Dermis blood vessel endothelial cell (primary cell): ENCODE measurements at regions not wholly inside any gene's neighbourhood (a gene's known extent, or its start where the extent isn't known, plus 50 kb on each side); places are given as distances from the start of the nearest gene placed in this dataset.
"Not testable (repeated sequence)": the region's sequence is repeated elsewhere in the genome, so short reads cannot be mapped to it uniquely, and the experiment has no call there.

Source experiments
- DNase-seq: peaks from one replicate; pipeline ENCODE4 v3.0.0; 2010

- DNase-seq, result not testable (repeated sequence)
Measured at GRCh38 chr5:13335026-13335425, 609.5 kb downstream of the DNAH5 start.

- no peak for DNase-seq
Measured at GRCh38 chr5:13331585-13331984, 612.9 kb downstream of the DNAH5 start.

DNA sequence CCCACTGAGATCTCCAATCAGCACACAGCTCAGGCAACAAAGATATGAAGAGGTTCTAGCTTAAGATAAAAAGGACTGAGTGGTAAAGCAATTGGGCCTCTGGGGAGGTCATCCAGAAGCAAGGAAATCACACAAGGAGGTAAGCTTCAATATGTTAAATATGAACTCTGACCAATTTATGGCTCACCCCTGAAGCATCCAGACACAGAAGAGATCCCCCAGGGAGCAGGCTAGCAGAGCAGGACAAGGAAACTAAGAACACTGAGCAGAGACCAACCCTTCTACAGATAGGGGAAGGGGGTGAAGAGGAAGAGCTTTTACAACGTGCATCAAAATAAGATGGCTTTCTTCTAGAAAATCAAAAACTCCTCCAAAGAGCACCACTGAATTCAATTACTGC is 616.2 kb downstream of the DNAH5 start:
- DNase-seq, result no peak

DNA sequence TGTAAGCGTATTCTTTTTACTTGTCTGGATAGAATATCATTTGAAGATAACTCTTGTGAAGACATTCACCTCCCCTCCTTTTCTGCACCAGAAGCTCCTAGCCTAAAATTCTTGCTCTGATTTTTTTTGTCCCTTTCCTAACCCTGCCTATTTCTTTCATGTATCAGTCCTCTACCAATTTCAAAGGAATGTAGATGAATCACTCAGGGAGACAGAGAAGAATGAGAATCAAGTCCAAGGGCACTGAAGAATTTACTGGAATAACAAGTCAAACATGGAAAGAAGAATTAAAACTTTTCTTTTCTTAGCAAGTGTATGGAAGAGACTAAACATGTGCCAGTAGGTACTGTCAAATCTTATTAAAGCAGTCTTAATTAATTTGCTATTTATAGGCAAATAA is 618.7 kb downstream of the DNAH5 start:
- no peak for DNase-seq

DNA sequence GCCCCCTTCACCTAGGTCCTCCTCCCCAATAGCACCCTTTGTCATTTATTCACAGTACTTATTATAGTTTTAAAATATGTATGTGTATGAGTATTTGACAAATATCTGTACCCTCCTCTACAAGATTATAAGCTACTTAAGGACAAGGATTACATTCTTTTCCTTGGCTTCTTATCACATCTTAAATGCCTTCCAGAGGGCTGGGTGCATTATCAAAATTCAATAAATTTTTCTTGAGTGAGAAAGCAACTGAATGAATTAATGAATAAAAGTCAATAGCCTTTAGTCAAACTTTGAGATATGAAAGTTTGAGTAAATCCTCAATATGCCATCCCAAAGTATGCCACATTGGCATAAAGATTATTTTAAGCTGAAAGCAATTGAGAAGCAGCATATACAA is 621.7 kb downstream of the DNAH5 start:
- no peak for DNase-seq

DNA sequence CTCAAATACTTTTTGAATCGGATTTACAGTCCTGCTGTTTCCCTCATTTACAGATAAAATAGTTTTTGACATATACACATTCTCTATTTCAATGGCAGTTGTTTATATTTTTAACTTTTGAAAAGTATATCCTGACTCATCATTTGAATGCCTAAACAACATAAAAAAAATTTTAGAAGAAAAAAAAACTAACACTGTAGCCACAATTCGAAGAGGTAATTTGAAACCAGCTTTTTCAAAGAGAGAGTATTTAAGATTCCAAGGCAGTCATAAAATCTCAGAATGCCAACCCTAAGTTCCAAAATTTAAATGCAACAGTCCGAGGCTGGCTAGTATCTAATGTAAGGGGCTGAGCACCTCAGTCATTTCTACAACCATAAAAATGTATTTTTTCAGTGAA is 626.8 kb downstream of the DNAH5 start:
- DNase-seq, result no peak

DNA sequence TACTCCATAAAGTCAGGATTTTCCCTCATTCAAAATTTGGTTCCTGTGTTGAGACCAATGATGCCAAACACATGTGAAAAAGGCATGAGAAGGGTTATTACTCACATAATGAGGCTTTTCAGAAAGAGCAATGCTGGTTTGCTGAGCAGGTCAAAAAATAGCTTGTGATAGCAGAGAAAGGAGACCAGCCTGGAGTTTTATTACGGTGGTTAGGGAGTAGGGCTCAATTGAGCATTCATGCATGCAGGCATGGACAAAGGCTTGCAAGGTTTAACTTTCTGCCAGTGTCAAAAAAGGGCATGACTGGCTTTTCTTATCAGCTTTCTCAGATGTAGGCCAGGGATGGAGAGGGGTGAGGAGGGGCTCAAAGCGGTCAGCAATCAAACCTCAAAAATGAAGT is 628.3 kb downstream of the DNAH5 start:
- no peak for DNase-seq

GRCh38 chr5:13307480-13307879 is 637.0 kb downstream of the DNAH5 start:
- DNase-seq, result no peak

- no peak for DNase-seq
Measured at GRCh38 chr5:13303445-13303844, 641.0 kb downstream of the DNAH5 start.

- no peak for DNase-seq
Measured at GRCh38 chr5:13278811-13279210, 665.7 kb downstream of the DNAH5 start.

GRCh38 chr5:13278148-13278547 is 666.3 kb downstream of the DNAH5 start:
- DNase-seq, result no peak

DNA sequence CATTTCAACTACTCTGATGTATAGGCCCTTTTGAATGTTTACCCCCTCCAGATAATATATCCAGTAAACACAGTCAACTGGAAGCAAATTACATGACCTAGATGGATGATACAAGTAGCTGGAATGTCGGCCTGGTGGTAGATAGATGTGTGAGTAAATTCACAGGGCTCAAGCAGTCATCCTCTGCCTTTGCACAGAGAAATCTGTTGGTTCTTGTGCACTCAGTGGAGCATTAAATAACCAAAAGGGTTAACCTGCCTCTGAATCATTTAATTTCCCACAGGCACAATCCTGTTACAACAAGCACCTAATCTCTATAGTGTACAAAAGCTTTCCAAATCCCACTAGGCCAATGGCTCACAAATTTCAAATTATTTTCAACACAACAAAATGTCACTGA is 668.3 kb downstream of the DNAH5 start:
- no peak for DNase-seq

DNA sequence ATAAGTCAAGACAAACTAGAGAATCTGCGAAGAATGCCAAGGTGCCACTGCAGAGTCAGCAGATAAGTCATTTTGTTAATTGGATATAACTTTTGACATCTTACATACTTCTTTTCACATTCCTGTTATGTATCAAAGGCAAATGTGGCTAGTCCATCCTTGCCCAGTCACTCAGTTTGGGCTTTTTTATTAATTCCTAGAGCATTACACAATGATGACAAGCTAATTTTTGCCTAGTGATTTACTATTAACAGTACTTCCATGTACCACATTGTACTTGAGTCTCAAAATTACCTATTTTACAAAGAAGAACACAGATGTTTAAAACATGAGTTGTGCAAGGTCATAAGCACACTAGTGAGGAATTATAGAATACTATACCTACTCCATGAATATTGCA is 680.8 kb downstream of the DNAH5 start:
- DNase-seq, result no peak

DNA sequence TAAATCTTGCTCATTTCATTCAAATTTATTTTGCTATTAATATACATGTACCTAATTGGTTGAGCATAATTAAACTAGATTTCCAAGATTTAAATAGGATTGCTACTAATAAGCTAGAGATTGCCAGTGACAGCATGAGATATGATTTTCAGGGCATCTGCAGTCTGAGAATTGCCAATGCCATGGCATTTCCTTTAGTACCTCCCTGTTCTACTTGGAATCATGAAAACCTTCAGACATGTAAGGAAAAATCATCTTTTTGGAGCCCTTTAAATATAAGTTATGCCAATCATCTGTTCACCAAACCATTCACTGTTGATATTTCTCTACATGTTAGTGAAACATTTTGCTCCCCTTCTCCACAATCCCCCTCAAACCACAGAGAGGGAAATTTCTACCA is 691.4 kb downstream of the DNAH5 start:
- DNase-seq, result no peak

DNA sequence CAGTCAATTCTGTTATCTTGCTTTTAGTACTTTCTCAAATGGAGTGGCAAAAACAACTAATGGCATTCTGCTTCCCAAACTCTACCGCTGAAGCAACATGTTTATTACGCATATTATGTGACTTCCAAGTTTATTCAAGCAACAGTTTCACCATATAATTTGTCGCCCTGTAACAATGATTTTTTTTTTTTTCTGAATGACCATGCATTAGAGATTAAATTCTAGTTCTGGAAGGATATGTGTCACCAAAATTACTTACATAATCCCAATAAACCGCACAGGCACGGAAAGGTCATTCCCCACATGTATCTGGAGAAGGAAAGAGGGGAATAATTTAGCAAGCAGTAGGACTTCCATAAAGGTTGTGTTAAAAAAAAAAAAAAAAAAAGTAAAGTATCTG is 691.8 kb downstream of the DNAH5 start:
- DNase-seq, result no peak

DNA sequence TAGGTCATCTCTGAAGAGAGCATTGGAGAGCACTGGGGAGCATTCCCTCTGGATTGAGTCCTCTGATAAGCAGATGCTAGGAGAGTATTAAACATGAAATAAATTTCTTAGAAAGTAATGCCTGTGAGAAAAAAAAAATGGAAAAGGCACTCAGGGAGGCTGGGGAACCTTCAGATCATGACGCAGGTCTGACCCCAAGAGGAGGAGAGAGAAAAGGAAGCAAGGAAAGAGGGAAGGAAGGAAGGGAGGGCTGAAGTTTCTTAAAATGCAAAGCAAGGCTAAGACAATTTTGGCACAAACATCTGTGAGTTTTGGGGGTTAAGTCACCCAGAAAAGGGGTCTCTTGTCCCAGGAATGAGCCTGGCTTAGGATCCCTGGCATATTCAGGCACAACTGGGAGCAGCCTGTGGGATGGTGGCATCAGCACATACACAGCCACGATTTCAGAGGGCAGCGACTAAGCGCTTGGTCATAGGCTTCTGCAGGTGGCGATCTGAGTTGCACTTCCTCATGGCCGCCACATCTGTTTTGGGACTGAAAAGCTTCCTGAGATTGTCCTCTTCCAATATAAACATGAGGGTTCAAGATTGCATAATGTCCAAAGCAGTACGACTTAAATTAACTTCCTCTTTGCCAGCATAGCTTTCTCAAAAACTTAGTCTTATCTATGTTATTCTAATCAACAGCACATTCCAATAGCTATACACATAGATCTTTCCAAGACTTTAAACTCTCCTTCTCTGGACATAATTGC is 692.7 kb downstream of the DNAH5 start:
- DNase-seq, result no peak

DNA sequence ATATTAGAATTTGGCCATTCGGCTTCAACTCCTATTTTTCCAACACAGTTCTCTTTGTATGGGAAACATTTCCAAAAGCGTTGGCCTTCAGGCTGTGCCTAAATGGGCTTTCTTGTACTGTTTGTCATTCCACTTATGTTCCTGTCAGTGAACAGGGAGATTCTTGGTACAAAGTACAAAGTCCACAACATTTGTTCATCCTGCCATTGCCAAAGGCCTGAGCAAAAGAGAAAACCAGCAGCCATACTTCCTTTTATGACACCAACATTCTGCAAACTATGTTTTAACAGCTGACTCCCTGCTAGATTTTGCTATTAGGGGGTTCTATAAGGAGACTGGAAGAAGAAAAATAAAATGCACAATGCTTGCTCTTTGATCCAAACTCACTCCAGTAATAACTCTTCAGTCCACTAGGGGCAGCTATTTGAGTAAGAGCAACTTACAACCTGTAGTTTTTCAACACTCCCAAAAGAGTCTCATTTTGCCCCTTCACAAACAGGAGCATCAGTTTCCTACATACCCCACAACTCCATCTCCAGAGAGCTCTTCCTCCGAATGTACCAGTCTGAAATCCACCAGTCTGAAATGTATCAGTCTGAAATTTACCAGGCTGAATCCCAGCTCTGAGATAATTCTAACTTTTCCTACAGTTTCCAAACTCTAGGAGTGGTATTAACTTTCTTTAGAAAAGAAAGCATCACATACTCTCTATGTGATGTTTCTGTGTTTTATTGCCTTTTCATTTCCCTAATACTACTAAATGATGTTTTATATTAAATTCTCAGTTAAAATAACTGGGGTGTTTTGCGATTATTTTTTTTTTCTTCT is 693.8 kb downstream of the DNAH5 start:
- no peak for DNase-seq

DNA sequence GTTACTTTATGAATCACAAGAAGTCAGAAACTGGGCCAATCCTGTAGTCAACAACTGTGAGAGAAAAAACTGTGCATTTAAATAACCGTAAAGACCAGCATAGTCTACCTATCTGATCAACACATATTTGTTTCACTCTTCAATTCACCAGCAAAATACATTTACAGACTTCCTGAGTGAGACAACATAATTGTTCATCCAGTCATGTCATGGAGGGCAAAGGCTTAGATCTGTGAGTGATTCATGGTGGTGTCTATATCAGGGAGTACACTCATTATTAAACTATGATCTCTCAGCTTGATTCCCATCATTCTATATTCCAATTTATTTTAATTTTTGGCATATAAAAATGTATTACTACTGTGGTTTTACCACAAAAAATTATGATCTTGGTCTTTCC is 694.6 kb downstream of the DNAH5 start:
- no peak for DNase-seq

DNA sequence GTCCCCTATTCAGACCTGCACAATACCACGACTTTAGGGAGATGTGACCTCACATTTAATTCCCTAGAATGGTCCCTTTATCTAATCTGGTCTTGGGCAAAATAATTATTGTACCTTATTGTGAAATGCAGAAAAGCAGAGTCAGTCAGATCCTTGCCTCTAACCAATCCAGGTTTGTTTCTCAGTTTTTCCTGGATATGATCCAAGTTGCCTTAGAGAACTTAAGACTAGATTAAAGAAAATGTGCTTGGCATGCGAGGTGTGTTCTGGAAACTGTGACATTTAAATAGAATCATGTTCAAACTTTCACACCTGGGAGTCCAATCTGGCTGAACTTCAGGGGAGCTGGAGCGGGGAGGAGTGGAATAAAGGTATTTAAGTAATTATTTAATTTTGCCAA is 696.2 kb downstream of the DNAH5 start:
- no peak for DNase-seq

DNA sequence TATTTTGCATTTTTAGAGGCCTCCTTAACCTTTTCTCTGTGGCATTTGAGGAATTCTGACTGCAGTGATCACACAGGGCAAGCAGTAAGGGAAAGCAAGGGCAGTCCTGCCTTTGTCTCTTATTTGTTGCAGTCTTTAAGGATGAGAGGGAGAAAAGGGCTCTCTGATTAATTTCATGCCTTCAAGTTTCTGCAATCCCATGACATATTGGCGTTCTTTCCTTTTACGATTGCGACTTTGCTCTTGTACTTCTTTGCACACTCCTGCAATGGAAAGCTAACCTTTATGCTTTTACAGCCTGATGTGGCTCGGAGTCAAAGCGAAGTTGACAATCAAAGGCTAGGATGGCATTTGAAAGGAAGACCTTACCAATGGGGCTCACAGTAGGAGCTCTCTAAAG is 698.4 kb downstream of the DNAH5 start:
- DNase-seq, result no peak

GRCh38 chr5:13244151-13244550 is 700.3 kb downstream of the DNAH5 start:
- DNase-seq, result no peak

GRCh38 chr5:13227513-13227912 is 717.0 kb downstream of the DNAH5 start:
- DNase-seq, result no peak

GRCh38 chr5:13218518-13218917 is 726.0 kb downstream of the DNAH5 start:
- DNase-seq, result no peak

GRCh38 chr5:13217636-13218035 is 726.9 kb downstream of the DNAH5 start:
- no peak for DNase-seq
